Trophoblast cell (in vitro differentiated cells and primary cell): ENCODE measurements at regions not wholly inside any gene's neighbourhood (a gene's known extent, or its start where the extent isn't known, plus 50 kb on each side); places are given as distances from the start of the nearest gene placed in this dataset.
"Not testable (repeated sequence)": the region's sequence is repeated elsewhere in the genome, so short reads cannot be mapped to it uniquely, and the experiment has no call there.

Experiments
- DNase-seq, 2 donors: peaks; one replicate each; pipeline ENCODE4 v3.0.0-alpha.2; 2016
- H2AFZ ChIP-seq: 2 replicates; pipeline ENCODE4 v1.6.1; 2013; ENCODE audit warnings: low read length, moderate library complexity, mild to moderate bottlenecking; ENCODE audit not compliant: insufficient read depth, poor library complexity
- H2AK5ac ChIP-seq: 2 replicates; pipeline ENCODE4 v1.6.1; 2013; ENCODE audit warnings: mild to moderate bottlenecking, low read length
- H2BK120ac ChIP-seq: 2 replicates; pipeline ENCODE4 v1.6.1; 2013; ENCODE audit warnings: low read length, mild to moderate bottlenecking, moderate library complexity; ENCODE audit not compliant: insufficient read depth, poor library complexity
- H2BK12ac ChIP-seq: 2 replicates; pipeline ENCODE4 v1.6.1; 2013; ENCODE audit warnings: mild to moderate bottlenecking, low read length, moderate library complexity
- H2BK5ac ChIP-seq: 2 replicates; pipeline ENCODE4 v1.6.1; 2013; ENCODE audit warnings: low read length, low read depth, moderate library complexity, mild to moderate bottlenecking; ENCODE audit not compliant: poor library complexity
- H3K14ac ChIP-seq: 2 replicates; pipeline ENCODE4 v1.6.1; 2013; ENCODE audit warnings: mild to moderate bottlenecking, low read length
- H3K18ac ChIP-seq: 2 replicates; pipeline ENCODE4 v1.6.1; 2013; ENCODE audit warnings: mild to moderate bottlenecking, low read length
- H3K23ac ChIP-seq: 2 replicates; pipeline ENCODE4 v1.6.1; 2013; ENCODE audit warnings: low read length
- H3K27ac ChIP-seq: 2 replicates; pipeline ENCODE4 v1.5.1; 2013; ENCODE audit warnings: low read depth, mild to moderate bottlenecking, inconsistent platforms, low read length, moderate library complexity
- H3K27me3 ChIP-seq: 2 replicates; pipeline ENCODE4 v1.6.1; 2013; ENCODE audit warnings: inconsistent platforms, mild to moderate bottlenecking, low read length, moderate library complexity; ENCODE audit not compliant: insufficient read depth
- H3K36me3 ChIP-seq, 2 experiments: 1 replicate in 1 of 2; 2 replicates in 1 of 2; pipeline ENCODE4 v1.6.1; 2013; ENCODE audit warnings: low read length in 2 of 2, mild to moderate bottlenecking in 2 of 2, moderate library complexity in 1 of 2; ENCODE audit not compliant: insufficient read depth in 2 of 2, control insufficient read depth in 1 of 2
- H3K4ac ChIP-seq: 2 replicates; pipeline ENCODE4 v1.6.1; 2013; ENCODE audit warnings: low read depth, mild to moderate bottlenecking, low read length, moderate library complexity
- H3K4me1 ChIP-seq, 2 experiments: 1 replicate in 1 of 2; 2 replicates in 1 of 2; pipeline ENCODE4 v1.6.1; 2013; ENCODE audit warnings: low read length in 2 of 2, mild to moderate bottlenecking in 2 of 2, moderate library complexity in 1 of 2; ENCODE audit not compliant: insufficient read depth in 2 of 2, control insufficient read depth in 1 of 2
- H3K4me2 ChIP-seq: 2 replicates; pipeline ENCODE4 v1.6.1; 2013; ENCODE audit warnings: inconsistent platforms, mild to moderate bottlenecking, low read length, moderate library complexity
- H3K4me3 ChIP-seq: 2 replicates; pipeline ENCODE4 v1.5.1; 2013; ENCODE audit warnings: mild to moderate bottlenecking, low read depth, low read length, inconsistent platforms
- H3K79me1 ChIP-seq: one replicate; pipeline ENCODE4 v1.6.1; 2013; ENCODE audit warnings: low read length
- H3K79me2 ChIP-seq: 2 replicates; pipeline ENCODE4 v1.6.1; 2013; ENCODE audit warnings: low read length, mild to moderate bottlenecking; ENCODE audit not compliant: control insufficient read depth, insufficient read depth, poor library complexity
- H3K9ac ChIP-seq: 2 replicates; pipeline ENCODE4 v1.6.1; 2013; ENCODE audit warnings: mild to moderate bottlenecking, low read length
- H3K9me3 ChIP-seq: 2 replicates; pipeline ENCODE4 v1.6.1; 2013; ENCODE audit warnings: low read depth, mild to moderate bottlenecking, control low read depth, inconsistent platforms, low read length; ENCODE audit not compliant: insufficient read depth
- H4K12ac ChIP-seq: 2 replicates; pipeline ENCODE4 v1.6.1; 2013; ENCODE audit warnings: low read depth, mild to moderate bottlenecking, low read length, moderate library complexity
- H4K8ac ChIP-seq: 2 replicates; pipeline ENCODE4 v1.6.1; 2013; ENCODE audit warnings: low read depth, mild to moderate bottlenecking, low read length, moderate library complexity
- H4K91ac ChIP-seq: one replicate; pipeline ENCODE4 v1.6.1; 2013; ENCODE audit warnings: low read depth, mild to moderate bottlenecking, low read length, moderate library complexity
- WGBS: extraction: QIAGEN DNeasy Blood & Tissue Kit; methylation state at CpG from one replicate; pipeline ENCODE4 v1.1.7; 2013; ENCODE audit warnings: missing lambda C conversion rate; ENCODE audit not compliant: insufficient read length, insufficient coverage; ENCODE audit errors: extremely low coverage; 5-methylcytosine and 5-hydroxymethylcytosine counted together

DNA sequence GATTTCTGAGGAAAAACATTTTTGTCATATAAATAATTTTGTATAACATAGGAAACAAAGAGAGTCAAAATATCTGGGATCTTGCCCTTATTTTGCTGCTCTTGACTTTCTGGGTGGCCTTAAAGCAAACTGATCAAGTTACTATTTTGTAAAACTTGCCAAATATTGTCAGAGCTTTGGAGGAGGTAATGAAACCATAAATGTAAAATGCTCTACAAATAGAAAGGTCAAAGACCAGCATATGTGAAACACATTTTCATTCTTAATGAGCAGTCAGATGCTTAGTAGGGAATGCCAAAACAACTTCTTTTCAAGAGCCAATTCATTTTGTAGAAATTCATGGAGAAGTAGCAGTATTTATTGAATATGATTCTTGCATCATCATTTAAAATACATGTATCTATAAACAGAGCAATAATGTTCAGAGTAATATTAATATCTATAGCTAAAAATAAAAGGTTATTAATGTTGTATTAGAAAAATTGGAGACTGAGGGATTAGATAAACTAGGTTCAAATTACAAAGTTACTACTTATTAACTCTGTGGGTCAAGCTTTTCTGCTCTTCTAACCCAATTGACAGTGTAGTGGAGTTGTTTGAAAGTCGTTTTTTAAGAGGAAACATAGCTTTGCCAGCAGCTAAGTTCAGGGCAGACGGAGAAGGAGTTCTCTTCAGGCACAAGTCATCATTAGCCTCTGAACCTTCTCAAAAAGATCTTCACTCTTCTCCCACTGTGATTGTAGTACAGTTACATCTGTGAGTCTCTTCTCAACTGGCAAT lies 2053.1 kb downstream of the EFNA5 start:
- Histone ChIP-seq H3K18ac (no peak overlapping the region), H4K91ac (no peak overlapping the region), H2AFZ (no peak overlapping the region), H3K4me2 (no peak overlapping the region), H4K12ac (no peak overlapping the region), H2AK5ac (no peak overlapping the region), H3K36me3 (no peaks in the 10 kb centered on the region), H3K14ac (no peak overlapping the region), H3K9me3 (no peaks in the 10 kb centered on the region), H2BK5ac (no peak overlapping the region), H3K9ac (no peak overlapping the region), H2BK12ac (no peak overlapping the region), H4K8ac (no peak overlapping the region), H3K27me3 (no peaks in the 10 kb centered on the region), H3K79me2 (no peaks in the 10 kb centered on the region), H3K4me3 (no peak overlapping the region), H3K23ac (no peak overlapping the region), H3K4ac (no peak overlapping the region), H3K27ac (no peak overlapping the region), H3K79me1 (no peaks in the 10 kb centered on the region), H3K4me1 (no peaks in the 10 kb centered on the region), H2BK120ac (no peak overlapping the region)
- no peak for DNase-seq
- WGBS = no CpG with 5 or more reads among the region's 2 CpGs

DNA sequence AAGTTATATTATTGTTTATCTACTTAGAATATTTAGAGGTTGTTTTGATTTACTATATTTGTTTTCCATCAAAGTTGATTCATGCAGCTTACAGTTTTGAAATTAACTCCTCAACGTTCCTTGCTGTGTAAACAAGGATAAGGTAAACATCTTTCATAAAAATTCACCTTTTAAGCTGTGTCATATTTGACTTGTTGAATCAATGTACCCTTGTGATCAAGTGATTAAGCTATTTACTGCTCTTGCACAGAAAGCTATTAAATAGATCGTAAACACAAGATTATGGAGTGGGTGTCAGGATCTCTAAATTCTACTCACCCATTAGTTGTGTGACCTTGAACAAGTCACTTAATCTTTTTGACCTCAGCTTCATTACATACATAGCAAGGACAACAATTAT lies 2054.0 kb upstream of the NUDT12 start:
- Histone ChIP-seq H2AK5ac (no peak overlapping the region), H3K4ac (no peak overlapping the region), H2BK12ac (no peak overlapping the region), H3K36me3 (no peaks in the 10 kb centered on the region), H3K27ac (no peak overlapping the region), H3K4me2 (no peak overlapping the region), H3K14ac (no peak overlapping the region), H4K8ac (no peak overlapping the region), H3K4me3 (no peak overlapping the region), H2BK120ac (no peak overlapping the region), H4K91ac (no peak overlapping the region), H3K9ac (no peak overlapping the region), H4K12ac (no peak overlapping the region), H2AFZ (no peak overlapping the region), H3K27me3 (no peaks in the 10 kb centered on the region), H3K23ac (no peak overlapping the region), H3K4me1 (no peaks in the 10 kb centered on the region), H2BK5ac (no peak overlapping the region), H3K79me2 (no peaks in the 10 kb centered on the region), H3K9me3 (no peaks in the 10 kb centered on the region), H3K18ac (no peak overlapping the region), H3K79me1 (no peaks in the 10 kb centered on the region)
- no peak for DNase-seq
- WGBS = no CpG with 5 or more reads among the region's 2 CpGs

DNA sequence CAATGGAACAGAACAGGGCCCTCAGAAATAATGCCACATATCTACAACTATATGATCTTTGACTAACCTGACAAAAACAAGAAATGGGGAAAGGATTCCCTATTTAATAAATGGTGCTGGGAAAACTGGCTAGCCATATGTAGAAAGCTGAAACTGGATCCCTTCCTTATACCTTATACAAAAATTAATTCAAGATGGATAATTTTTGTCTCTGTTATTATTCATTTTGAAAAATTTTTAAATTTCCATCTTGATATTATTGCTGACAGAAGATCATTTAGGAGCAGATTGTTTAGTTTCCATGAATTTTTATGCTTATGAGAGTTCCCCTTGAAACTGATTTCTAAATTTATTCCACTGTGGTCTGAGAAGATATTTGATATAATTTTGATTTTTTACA lies 2039.8 kb upstream of the NUDT12 start:
- H3K9ac ChIP-seq, H3K23ac ChIP-seq, H3K18ac ChIP-seq, H2BK5ac ChIP-seq, H2AK5ac ChIP-seq, H3K79me1 ChIP-seq, H2BK12ac ChIP-seq, H3K36me3 ChIP-seq, H2BK120ac ChIP-seq, H3K4ac ChIP-seq, H2AFZ ChIP-seq, H3K27ac ChIP-seq, H3K4me2 ChIP-seq, H4K12ac ChIP-seq, H3K27me3 ChIP-seq, H4K8ac ChIP-seq, H4K91ac ChIP-seq, H3K14ac ChIP-seq, H3K9me3 ChIP-seq, H3K4me3 ChIP-seq, H3K79me2 ChIP-seq, H3K4me1 ChIP-seq: not testable (repeated sequence)
- peak in 1 of 2 donors; percentile 27 for DNase-seq

GRCh38 chr5:105593011-105593760 lies 2030.6 kb upstream of the NUDT12 start:
- H3K9me3 ChIP-seq = no peaks in the 10 kb centered on the region
- H3K4me2 ChIP-seq = no peak overlapping the region
- H3K27ac ChIP-seq = no peak overlapping the region
- H3K4ac ChIP-seq = no peak overlapping the region
- no peaks in the 10 kb centered on the region for H3K36me3 ChIP-seq
- no peak overlapping the region for H4K12ac ChIP-seq
- H3K27me3 ChIP-seq = no peaks in the 10 kb centered on the region
- no peak overlapping the region for H3K14ac ChIP-seq
- no peak overlapping the region for H4K8ac ChIP-seq
- no peaks in the 10 kb centered on the region for H3K4me1 ChIP-seq
- H3K18ac ChIP-seq = no peak overlapping the region
- DNase-seq = no peak
- no peaks in the 10 kb centered on the region for H3K79me1 ChIP-seq
- H2AFZ ChIP-seq = peak overlapping the region; percentile 41
- no peak overlapping the region for H2BK12ac ChIP-seq
- no peak overlapping the region for H3K23ac ChIP-seq
- no peak overlapping the region for H3K9ac ChIP-seq
- no peak overlapping the region for H4K91ac ChIP-seq
- H3K4me3 ChIP-seq = no peak overlapping the region
- no peak overlapping the region for H2AK5ac ChIP-seq
- no CpG with 5 or more reads among the region's 6 CpGs for WGBS
- H2BK120ac ChIP-seq = no peak overlapping the region
- peak overlapping the region; percentile 21 for H2BK5ac ChIP-seq
- H3K79me2 ChIP-seq = no peaks in the 10 kb centered on the region
